22Rv1 (cell line): ENCODE measurements at regions not wholly inside any gene's neighbourhood (a gene's known extent, or its start where the extent isn't known, plus 50 kb on each side); places are given as distances from the start of the nearest gene placed in this dataset.

Source experiments
- H3K27ac ChIP-seq: fragments of 450-650 bp; 2 replicates; pipeline ENCODE4 v1.5.1; 2017
- ZFX ChIP-seq: fragments of 450-650 bp; IDR thresholded peaks from 2 replicates; pipeline ENCODE4 v1.6.1; 2017; ENCODE audit warnings: antibody characterized with exemption, borderline replicate concordance
- TF ChIP-seq, protein P1 (sequence below): fragments of 450-650 bp; IDR thresholded peaks from 2 replicates; pipeline ENCODE4 v1.5.1; 2017; ENCODE audit warnings: mild to moderate bottlenecking

DNA sequence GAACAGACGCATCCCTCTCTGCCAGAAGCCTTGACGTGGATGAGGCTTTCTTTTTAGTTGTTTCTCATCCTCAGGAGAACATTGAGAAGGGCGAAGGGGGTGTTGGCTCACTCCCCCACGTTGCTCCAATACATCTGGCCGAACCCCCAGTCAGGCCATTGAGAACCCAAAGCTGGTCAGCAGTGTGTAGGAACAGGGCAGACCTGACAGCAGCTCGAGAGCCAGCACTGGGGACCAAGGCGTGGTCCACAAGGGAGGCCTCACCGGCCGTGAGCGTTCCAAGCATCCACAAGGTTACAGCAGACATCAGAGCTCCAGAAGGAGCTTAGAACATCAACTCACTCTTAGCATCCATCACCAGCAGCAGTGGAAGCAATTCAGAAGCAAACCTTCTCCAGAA lies 387.9 kb upstream of the ARID1B start:
- no peak overlapping the region for H3K27ac ChIP-seq
- TF ChIP-seq, protein P1, sequence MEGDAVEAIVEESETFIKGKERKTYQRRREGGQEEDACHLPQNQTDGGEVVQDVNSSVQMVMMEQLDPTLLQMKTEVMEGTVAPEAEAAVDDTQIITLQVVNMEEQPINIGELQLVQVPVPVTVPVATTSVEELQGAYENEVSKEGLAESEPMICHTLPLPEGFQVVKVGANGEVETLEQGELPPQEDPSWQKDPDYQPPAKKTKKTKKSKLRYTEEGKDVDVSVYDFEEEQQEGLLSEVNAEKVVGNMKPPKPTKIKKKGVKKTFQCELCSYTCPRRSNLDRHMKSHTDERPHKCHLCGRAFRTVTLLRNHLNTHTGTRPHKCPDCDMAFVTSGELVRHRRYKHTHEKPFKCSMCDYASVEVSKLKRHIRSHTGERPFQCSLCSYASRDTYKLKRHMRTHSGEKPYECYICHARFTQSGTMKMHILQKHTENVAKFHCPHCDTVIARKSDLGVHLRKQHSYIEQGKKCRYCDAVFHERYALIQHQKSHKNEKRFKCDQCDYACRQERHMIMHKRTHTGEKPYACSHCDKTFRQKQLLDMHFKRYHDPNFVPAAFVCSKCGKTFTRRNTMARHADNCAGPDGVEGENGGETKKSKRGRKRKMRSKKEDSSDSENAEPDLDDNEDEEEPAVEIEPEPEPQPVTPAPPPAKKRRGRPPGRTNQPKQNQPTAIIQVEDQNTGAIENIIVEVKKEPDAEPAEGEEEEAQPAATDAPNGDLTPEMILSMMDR = no peak
- TF ChIP-seq ZFX = no peak

DNA sequence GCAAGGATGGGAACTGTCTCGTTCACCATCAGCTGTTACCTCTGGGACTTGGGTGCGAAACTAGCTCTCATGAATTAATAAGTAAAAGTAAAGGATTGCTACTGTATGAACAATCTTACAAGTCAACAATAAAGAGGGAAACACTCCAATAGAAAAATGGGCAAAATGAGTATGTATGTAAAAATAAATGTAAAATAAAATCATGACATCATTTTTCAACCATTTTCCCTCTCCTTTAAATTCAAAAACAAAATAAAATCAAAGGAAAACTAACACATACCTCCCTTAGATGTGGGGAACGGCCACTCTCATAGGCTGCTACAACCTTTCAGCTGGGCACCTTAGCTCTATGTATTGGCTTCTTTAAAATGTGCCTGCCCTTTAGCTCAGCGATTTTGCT lies 389.7 kb upstream of the ARID1B start:
- no peak for TF ChIP-seq ZFX
- TF ChIP-seq, protein P1 = no peak

DNA sequence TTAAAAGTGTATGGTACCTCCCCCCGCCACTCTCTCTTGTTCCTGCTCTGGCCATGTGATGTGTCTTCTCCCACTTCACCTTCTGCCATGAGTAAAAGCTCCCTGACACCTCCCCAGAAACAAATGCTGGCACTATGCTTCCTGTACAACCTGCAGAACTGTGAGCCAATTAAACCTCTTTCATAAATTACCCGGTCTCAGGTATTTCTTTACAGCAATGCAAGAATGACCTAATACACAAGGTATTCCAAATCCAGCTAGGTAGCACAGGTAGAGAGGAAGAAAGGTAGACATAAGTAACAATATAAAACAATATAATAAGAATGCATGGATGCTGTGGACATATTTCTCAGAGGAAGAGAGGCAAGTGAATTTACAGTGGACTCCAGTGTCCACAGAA lies 394.1 kb upstream of the ARID1B start:
- no peak overlapping the region for H3K27ac ChIP-seq
- TF ChIP-seq ZFX = no peak
- TF ChIP-seq, protein P1 = no peak

More for the DNA sequence above, 389.7 kb upstream of the ARID1B start:
- H3K27ac ChIP-seq = no peak overlapping the region

DNA sequence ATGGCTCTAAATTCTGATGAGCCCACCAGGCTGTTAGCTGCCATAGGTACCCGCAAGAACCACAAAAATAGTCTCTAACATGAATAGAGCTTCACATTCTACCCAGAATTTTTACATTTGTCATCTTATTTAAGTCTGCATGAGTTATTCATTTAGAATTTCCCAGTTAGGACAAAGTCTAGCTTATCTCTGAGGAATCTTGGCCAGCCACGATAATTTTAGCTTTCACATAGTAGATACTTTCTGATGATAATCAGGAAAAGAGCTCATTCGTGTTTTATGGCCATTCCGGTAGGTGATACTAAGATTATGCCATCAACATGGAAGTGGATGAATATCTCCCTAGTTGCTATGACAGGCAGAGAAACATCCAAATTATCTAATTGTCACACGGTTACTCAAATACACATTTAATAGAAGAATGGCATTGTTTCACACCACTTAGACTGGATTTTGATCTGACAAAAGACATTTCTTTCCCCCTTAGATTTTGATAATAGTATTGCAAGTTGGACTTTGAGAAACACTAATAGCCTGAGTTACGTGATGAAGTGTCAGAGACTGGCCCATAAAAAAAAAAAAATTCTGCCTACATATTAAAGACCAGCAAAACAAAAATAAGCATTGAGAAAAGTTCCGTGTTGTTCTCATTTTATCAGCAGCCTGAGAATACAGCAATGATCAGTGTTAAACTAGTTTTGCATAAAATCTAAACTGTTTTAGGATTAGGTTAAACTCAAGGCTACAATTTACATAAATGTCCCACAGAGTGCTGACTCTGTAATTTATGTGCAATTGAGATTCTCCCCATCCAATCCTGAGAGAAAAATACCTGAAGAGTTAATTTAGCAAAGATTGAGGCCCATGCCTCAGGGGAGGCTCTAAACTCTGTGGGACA lies 397.5 kb upstream of the ARID1B start:
- no peak overlapping the region for H3K27ac ChIP-seq
- no peak for TF ChIP-seq ZFX
- TF ChIP-seq, protein P1 = no peak

DNA sequence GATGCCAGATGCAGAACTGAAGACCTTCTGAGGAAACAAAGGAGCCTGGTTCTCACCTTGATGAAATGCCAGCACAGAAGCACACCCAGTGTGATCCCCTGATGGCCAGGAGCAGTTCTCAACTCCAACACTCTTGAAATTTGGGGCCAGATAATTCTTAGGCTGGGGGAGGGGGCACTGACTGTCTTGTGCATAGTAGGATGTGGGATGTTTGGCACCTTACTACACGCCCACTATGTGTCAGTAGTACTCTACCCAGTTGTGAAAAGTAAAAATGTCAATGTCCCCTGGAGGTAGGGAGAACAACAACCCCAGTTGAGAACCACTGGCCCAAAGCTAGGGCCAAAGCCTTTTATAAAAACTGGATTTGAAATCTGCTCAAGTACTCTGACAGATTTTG lies 398.3 kb upstream of the ARID1B start:
- no peak overlapping the region for H3K27ac ChIP-seq

DNA sequence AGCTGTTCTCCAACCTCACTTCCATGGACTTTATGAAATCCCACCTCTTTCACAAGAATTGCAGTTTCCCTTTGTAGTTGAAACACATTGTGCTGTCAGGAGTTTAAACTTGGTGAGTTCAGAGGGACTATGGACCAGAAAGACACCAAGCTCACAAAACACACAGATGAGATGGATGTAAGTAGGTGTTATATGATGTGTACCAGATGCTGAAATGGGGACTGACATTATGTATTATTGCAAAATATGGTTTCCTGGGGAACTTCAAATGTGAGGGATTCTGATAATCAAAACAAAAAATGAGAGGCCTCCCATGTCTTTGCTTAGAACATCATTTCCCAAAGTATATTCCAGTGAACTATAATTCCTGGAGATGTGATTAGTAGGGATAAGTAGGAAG lies 401.1 kb upstream of the ARID1B start:
- no peak overlapping the region for H3K27ac ChIP-seq
- TF ChIP-seq ZFX = no peak
- TF ChIP-seq, protein P1 = no peak

More for the DNA sequence above, 398.3 kb upstream of the ARID1B start:
- TF ChIP-seq, protein P1 = no peak
- no peak for TF ChIP-seq ZFX

DNA sequence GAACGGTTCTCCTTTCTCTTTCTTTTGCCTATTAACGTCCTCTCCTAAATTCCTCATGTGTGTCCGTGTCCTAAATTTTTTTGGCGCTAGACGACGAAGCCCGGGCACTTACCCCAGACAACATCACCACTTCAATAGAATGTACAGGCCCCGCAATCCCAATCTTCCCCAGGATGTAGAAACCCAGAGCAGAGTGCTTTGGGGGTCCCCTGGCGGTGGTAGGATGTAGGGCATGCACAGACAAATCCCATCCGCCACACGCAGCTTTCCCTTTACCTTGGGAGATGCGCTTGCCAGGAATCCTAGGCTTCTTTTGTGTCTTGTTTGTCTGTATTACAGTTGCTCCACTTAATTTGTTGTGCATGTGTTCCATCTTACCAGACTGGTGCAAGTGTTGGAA lies 417.3 kb upstream of the ARID1B start:
- TF ChIP-seq, protein P1 = peak; percentile 51
- no peak for TF ChIP-seq ZFX
- no peak overlapping the region for H3K27ac ChIP-seq
